ENCODE measurements at regions not wholly inside any gene's neighbourhood (a gene's known extent, or its start where the extent isn't known, plus 50 kb on each side); places are given as distances from the start of the nearest gene placed in this dataset.

- TF ChIP-seq CTCF (IDR thresholded peaks at IDR 0.05 in 4 of 5, conservative IDR thresholded peaks at IDR 0.05 in 1 of 5), result no peak
- TF ChIP-seq POLR2A (IDR thresholded peaks at IDR 0.05), result no peak
Measured at GRCh38 chr4:135605076-135605475, 1403.5 kb upstream of the PABPC4L start.

Measured in gastrocnemius medialis (tissue), 4 donors.